ENCODE measurements at regions not wholly inside any gene's neighbourhood (a gene's known extent, or its start where the extent isn't known, plus 50 kb on each side); places are given as distances from the start of the nearest gene placed in this dataset.

GRCh38 chr11:76298255-76298654 is 82.7 kb downstream of the THAP12 start:
- DNase-seq (ENCODE audit: low read depth) = no peak
- in situ Hi-C loops (cut with HindIII; ENCODE audit: low pct_unique_long_range_greater_than_20kb, low sequenced_read_pairs) = no loop called here

- in situ Hi-C loops (cut with HindIII; ENCODE audit: low pct_unique_long_range_greater_than_20kb, low sequenced_read_pairs) = no loop called here
Measured at GRCh38 chr11:76296731-76297542, 84.0 kb downstream of the THAP12 start.

GRCh38 chr11:76293189-76293631 is 86.9 kb upstream of the WNT11 start:
- in situ Hi-C loops (cut with HindIII; ENCODE audit: low pct_unique_long_range_greater_than_20kb, low sequenced_read_pairs) = no loop called here

More at GRCh38 chr11:76296731-76297542, 84.0 kb downstream of the THAP12 start:
- no peak for DNase-seq (ENCODE audit: low read depth)

GRCh38 chr11:76292583-76293188 is 86.4 kb upstream of the WNT11 start:
- DNase-seq (ENCODE audit: low read depth) = no peak
- in situ Hi-C loops (cut with HindIII; ENCODE audit: low pct_unique_long_range_greater_than_20kb, low sequenced_read_pairs) = no loop called here

More at GRCh38 chr11:76293189-76293631, 86.9 kb upstream of the WNT11 start:
- DNase-seq (ENCODE audit: low read depth) = no peak

- DNase-seq (ENCODE audit: low read depth) = peak; percentile 93
- in situ Hi-C loops (cut with HindIII; ENCODE audit: low pct_unique_long_range_greater_than_20kb, low sequenced_read_pairs) = no loop called here
Measured at GRCh38 chr11:76291576-76292526, 85.5 kb upstream of the WNT11 start.

GRCh38 chr11:76288166-76288980 is 82.1 kb upstream of the WNT11 start:
- no peak for DNase-seq (ENCODE audit: low read depth)
- in situ Hi-C loops (cut with HindIII; ENCODE audit: low pct_unique_long_range_greater_than_20kb, low sequenced_read_pairs) = no loop called here

GRCh38 chr11:76287227-76287626 is 80.9 kb upstream of the WNT11 start:
- DNase-seq (ENCODE audit: low read depth) = no peak
- in situ Hi-C loops (cut with HindIII; ENCODE audit: low pct_unique_long_range_greater_than_20kb, low sequenced_read_pairs) = no loop called here

- no peak for DNase-seq (ENCODE audit: low read depth)
- in situ Hi-C loops (cut with HindIII; ENCODE audit: low pct_unique_long_range_greater_than_20kb, low sequenced_read_pairs) = no loop called here
Measured at GRCh38 chr11:76285397-76286104, 79.2 kb upstream of the WNT11 start.

GRCh38 chr11:76284161-76284560 is 77.9 kb upstream of the WNT11 start:
- DNase-seq (ENCODE audit: low read depth) = no peak
- in situ Hi-C loops (cut with HindIII; ENCODE audit: low pct_unique_long_range_greater_than_20kb, low sequenced_read_pairs) = no loop called here

GRCh38 chr11:76282811-76283595 is 76.7 kb upstream of the WNT11 start:
- in situ Hi-C loops (cut with HindIII; ENCODE audit: low pct_unique_long_range_greater_than_20kb, low sequenced_read_pairs) = no loop called here
- DNase-seq (ENCODE audit: low read depth) = no peak

GRCh38 chr11:76282172-76282571 is 75.9 kb upstream of the WNT11 start:
- in situ Hi-C loops (cut with HindIII; ENCODE audit: low pct_unique_long_range_greater_than_20kb, low sequenced_read_pairs) = no loop called here
- DNase-seq (ENCODE audit: low read depth) = no peak

GRCh38 chr11:76281558-76281906 is 75.2 kb upstream of the WNT11 start:
- no peak for DNase-seq (ENCODE audit: low read depth)
- in situ Hi-C loops (cut with HindIII; ENCODE audit: low pct_unique_long_range_greater_than_20kb, low sequenced_read_pairs) = no loop called here

- no peak for DNase-seq (ENCODE audit: low read depth)
- in situ Hi-C loops (cut with HindIII; ENCODE audit: low pct_unique_long_range_greater_than_20kb, low sequenced_read_pairs) = no loop called here
Measured at GRCh38 chr11:76280882-76281557, 74.7 kb upstream of the WNT11 start.

GRCh38 chr11:76280151-76280881 is 74.0 kb upstream of the WNT11 start:
- in situ Hi-C loops (cut with HindIII; ENCODE audit: low pct_unique_long_range_greater_than_20kb, low sequenced_read_pairs) = no loop called here
- DNase-seq (ENCODE audit: low read depth) = no peak

GRCh38 chr11:76279646-76280045 is 73.3 kb upstream of the WNT11 start:
- DNase-seq (ENCODE audit: low read depth) = no peak
- in situ Hi-C loops (cut with HindIII; ENCODE audit: low pct_unique_long_range_greater_than_20kb, low sequenced_read_pairs) = no loop called here

- in situ Hi-C loops (cut with HindIII; ENCODE audit: low pct_unique_long_range_greater_than_20kb, low sequenced_read_pairs) = no loop called here
- no peak for DNase-seq (ENCODE audit: low read depth)
Measured at GRCh38 chr11:76279038-76279437, 72.7 kb upstream of the WNT11 start.
